CD4-positive, alpha-beta T cell (primary cell): ENCODE measurements at regions not wholly inside any gene's neighbourhood (a gene's known extent, or its start where the extent isn't known, plus 50 kb on each side); places are given as distances from the start of the nearest gene placed in this dataset.
"Not testable (repeated sequence)": the region's sequence is repeated elsewhere in the genome, so short reads cannot be mapped to it uniquely, and the experiment has no call there.

ENCODE experiments used
- ATAC-seq: fragments of 200-7000 bp; cut with Tn5 transposase; one replicate; pipeline ENCODE4 v1.10.0; 2022; ENCODE audit warnings: mild to moderate bottlenecking; ENCODE audit not compliant: poor library complexity
- CTCF ChIA-PET: fragments of 350-600 bp; sonication (Branson Sonifier 250); formaldehyde crosslinking; loops from one replicate; lab custom pipeline; 2021; ENCODE audit warnings: antibody characterized with exemption, inconsistent platforms; lab: Charles Lee
- POLR2A ChIA-PET: fragments of 350-600 bp; sonication (Branson Sonifier 250); formaldehyde crosslinking; loops from one replicate; lab custom pipeline; 2021; ENCODE audit warnings: antibody characterized with exemption, inconsistent platforms; lab: Charles Lee
- DNase-seq, 14 experiments: peaks; one replicate each; pipeline ENCODE4 v3.0.0-alpha.2; 2013 to 2020; ENCODE audit warnings: mixed read lengths in 2 of 14
- H3K27ac ChIP-seq, 2 donors: one replicate each; pipeline versions ENCODE4 v1.5.1 to v1.7.0; 2013; ENCODE audit warnings: low read length in 2 of 2, low read depth in 1 of 2, mild to moderate bottlenecking in 1 of 2
- H3K27me3 ChIP-seq, 2 experiments: 1 replicate in 1 of 2; 2 replicates in 1 of 2; pipeline versions ENCODE4 v1.6.1 to v1.7.0; 2013; ENCODE audit warnings: low read length in 2 of 2, control low read depth in 1 of 2, mild to moderate bottlenecking in 1 of 2, moderate library complexity in 1 of 2; ENCODE audit not compliant: insufficient read depth in 2 of 2, control insufficient read depth in 1 of 2
- H3K36me3 ChIP-seq: one replicate; pipeline ENCODE4 v1.6.1; 2013; ENCODE audit warnings: low read length, control low read depth; ENCODE audit not compliant: insufficient read depth
- H3K4me1 ChIP-seq: one replicate; pipeline ENCODE4 v1.6.1; 2013; ENCODE audit warnings: low read length, control low read depth; ENCODE audit not compliant: insufficient read depth
- H3K4me3 ChIP-seq: one replicate; pipeline ENCODE4 v1.5.1; 2013; ENCODE audit warnings: mild to moderate bottlenecking, low read length, moderate library complexity
- H3K9me3 ChIP-seq, 2 experiments: 1 replicate in 1 of 2; 2 replicates in 1 of 2; pipeline versions ENCODE4 v1.6.1 to v1.7.0; 2013; ENCODE audit warnings: low read length in 2 of 2, mild to moderate bottlenecking in 2 of 2, control low read depth in 1 of 2, moderate library complexity in 1 of 2; ENCODE audit not compliant: control insufficient read depth in 1 of 2, insufficient read depth in 1 of 2
- H3K27ac Mint-ChIP-seq: one replicate; pipeline ENCODE4 v1.8.0; 2020; ENCODE audit warnings: mixed read lengths
- H3K27me3 Mint-ChIP-seq: one replicate; pipeline ENCODE4 v1.8.0; 2021; ENCODE audit warnings: mixed read lengths
- H3K36me3 Mint-ChIP-seq: one replicate; pipeline ENCODE4 v1.8.0; 2021; ENCODE audit warnings: low read depth, mixed read lengths
- H3K4me1 Mint-ChIP-seq: one replicate; pipeline ENCODE4 v1.8.0; 2021; ENCODE audit warnings: low read depth, mixed read lengths
- H3K4me3 Mint-ChIP-seq: one replicate; pipeline ENCODE4 v1.8.0; 2020; ENCODE audit warnings: mild to moderate bottlenecking, mixed read lengths
- H3K9me3 Mint-ChIP-seq: one replicate; pipeline ENCODE4 v1.8.0; 2020; ENCODE audit warnings: mixed read lengths
- intact Hi-C, 2 experiments: fragments of 100-400 bp; cut with DNase I in 1 of 2; cut with micrococcal nuclease in 1 of 2; formaldehyde crosslinking; loops; one replicate each; pipeline versions ENCODE4 v1.15.1 to v1.9.0; 2023 to 2025; cut with DNase I, micrococcal nuclease
- TF ChIP-seq, protein P1 (sequence below): fragments of 200-600 bp; IDR thresholded peaks from one replicate; pipeline ENCODE4 v1.8.0; 2022; ENCODE audit warnings: antibody characterized with exemption, mild to moderate bottlenecking

DNA sequence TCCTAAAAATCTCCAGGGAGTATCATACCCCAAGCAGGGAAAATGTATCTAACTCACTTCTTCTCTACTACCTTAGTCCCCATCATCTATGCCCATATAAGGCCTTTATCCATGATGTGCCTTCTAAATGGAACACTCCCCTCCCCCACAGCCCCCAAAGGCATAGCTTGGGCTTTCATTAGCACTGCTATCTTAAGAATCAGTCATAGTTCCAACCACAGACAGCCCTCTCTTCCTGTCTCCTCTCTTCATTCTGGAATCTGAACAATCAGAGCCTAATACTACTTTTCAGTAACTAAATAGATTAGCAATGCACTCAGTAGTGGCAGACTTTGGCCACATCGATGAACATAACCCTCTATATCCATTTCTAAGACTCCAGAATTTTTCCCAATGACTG is 313.2 kb upstream of the DKK2 start:
- ChIA-PET POLR2A (no interaction called here), CTCF (no interaction called here)
- Mint-ChIP-seq H3K4me3 (no peak overlapping the region), H3K27ac (no peak overlapping the region), H3K27me3 (no peaks in the 10 kb centered on the region), H3K9me3 (no peaks in the 10 kb centered on the region), H3K4me1 (no peaks in the 10 kb centered on the region), H3K36me3 (no peaks in the 10 kb centered on the region)
- DNase-seq (no peak), ATAC-seq (no peak)
- no peaks in the 10 kb centered on the region for H3K9me3 ChIP-seq
- H3K4me3 ChIP-seq, result no peak overlapping the region
- no peaks in the 10 kb centered on the region for H3K27me3 ChIP-seq
- H3K4me1 ChIP-seq, result no peaks in the 10 kb centered on the region
- intact Hi-C loops, result no loop called here
- TF ChIP-seq, protein P1, sequence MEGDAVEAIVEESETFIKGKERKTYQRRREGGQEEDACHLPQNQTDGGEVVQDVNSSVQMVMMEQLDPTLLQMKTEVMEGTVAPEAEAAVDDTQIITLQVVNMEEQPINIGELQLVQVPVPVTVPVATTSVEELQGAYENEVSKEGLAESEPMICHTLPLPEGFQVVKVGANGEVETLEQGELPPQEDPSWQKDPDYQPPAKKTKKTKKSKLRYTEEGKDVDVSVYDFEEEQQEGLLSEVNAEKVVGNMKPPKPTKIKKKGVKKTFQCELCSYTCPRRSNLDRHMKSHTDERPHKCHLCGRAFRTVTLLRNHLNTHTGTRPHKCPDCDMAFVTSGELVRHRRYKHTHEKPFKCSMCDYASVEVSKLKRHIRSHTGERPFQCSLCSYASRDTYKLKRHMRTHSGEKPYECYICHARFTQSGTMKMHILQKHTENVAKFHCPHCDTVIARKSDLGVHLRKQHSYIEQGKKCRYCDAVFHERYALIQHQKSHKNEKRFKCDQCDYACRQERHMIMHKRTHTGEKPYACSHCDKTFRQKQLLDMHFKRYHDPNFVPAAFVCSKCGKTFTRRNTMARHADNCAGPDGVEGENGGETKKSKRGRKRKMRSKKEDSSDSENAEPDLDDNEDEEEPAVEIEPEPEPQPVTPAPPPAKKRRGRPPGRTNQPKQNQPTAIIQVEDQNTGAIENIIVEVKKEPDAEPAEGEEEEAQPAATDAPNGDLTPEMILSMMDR, result no peak
- H3K36me3 ChIP-seq, result no peaks in the 10 kb centered on the region
- H3K27ac ChIP-seq, result no peak overlapping the region

DNA sequence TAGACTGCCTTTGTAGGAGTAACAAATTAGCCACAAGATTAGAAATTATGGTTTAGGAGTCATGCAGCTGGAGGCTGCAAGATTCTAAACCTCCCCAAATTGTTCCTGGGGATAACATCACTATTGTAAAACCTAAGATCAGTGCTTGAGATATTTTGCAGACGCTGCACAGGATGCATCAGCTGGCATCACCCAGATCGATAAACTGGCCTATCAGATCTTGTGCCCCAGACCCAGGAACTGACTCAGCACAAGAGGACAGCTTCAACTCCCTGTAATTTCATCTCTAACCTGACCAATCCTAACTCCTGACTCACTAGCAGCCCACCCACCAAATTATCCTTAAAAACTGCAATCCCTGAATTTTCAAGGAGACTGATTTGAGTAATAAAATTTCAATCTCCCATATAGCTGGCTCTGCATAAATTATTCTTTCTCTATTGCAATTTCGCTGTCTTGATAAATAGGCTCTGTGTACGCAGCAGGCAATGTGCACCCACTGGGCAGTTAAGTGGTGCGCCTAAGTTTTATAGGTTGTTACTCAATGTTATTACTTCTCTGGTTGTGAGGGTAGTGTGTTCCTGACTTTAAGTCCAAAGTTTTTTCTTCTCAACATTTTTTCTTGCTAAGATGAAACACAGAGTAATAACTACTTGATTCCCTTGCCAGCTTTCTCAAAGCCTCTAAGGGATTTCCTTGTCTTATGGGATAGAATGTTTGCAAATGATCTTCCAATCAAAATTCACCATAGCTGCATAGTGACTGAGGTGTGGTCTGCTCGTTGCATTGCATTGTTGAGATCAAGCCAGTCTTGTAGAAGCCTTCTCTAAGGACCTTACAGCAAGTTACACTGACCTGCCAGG is 312.3 kb upstream of the DKK2 start:
- Mint-ChIP-seq H3K4me3 (no peak overlapping the region), H3K36me3 (no peaks in the 10 kb centered on the region), H3K27ac (no peak overlapping the region), H3K27me3 (no peaks in the 10 kb centered on the region), H3K9me3 (no peaks in the 10 kb centered on the region), H3K4me1 (no peaks in the 10 kb centered on the region)
- no peak overlapping the region for H3K4me3 ChIP-seq
- H3K27me3 ChIP-seq, result no peaks in the 10 kb centered on the region
- CTCF ChIA-PET, result no interaction called here
- H3K27ac ChIP-seq, result no peak overlapping the region
- POLR2A ChIA-PET, result no interaction called here
- H3K9me3 ChIP-seq, result no peaks in the 10 kb centered on the region
- TF ChIP-seq, protein P1, result no peak
- no peaks in the 10 kb centered on the region for H3K4me1 ChIP-seq
- ATAC-seq (no peak), DNase-seq (no peak)
- H3K36me3 ChIP-seq, result no peaks in the 10 kb centered on the region
- intact Hi-C loops, result no loop called here

DNA sequence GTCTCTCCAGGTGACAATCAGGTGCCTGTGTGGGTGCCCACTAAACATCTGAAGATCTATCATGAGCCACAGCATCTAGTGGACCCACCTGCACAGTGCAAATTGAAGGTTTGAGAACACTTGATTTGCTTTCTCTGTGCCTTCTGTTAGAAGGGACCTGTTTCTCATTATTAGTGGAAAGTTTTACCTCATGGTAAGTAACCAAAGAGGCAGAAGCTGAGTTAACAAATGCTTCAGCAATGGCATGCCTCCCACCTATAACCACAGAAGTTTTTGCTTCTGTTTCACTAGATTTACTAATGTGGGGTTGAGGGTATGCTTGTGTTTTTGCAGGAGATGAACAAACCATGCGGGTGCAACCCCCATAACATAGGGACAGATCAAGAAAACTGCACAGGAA is 297.4 kb upstream of the DKK2 start:
- intact Hi-C loops, result no loop called here
- peaks cover 0 to 4% of the 10 kb centered on the region in 2 experiments for H3K27me3 ChIP-seq
- Mint-ChIP-seq H3K36me3 (no peaks in the 10 kb centered on the region), H3K27ac (no peak overlapping the region), H3K4me3 (no peak overlapping the region), H3K9me3 (peaks cover 3% of the 10 kb centered on the region), H3K27me3 (peaks cover 14% of the 10 kb centered on the region), H3K4me1 (no peaks in the 10 kb centered on the region)
- POLR2A ChIA-PET, result no interaction called here
- H3K4me3 ChIP-seq, result no peak overlapping the region
- no peaks in the 10 kb centered on the region for H3K36me3 ChIP-seq
- ATAC-seq (no peak), DNase-seq (no peak)
- H3K27ac ChIP-seq, result no peak overlapping the region
- CTCF ChIA-PET, result no interaction called here
- TF ChIP-seq, protein P1, result no peak
- no peaks in the 10 kb centered on the region for H3K4me1 ChIP-seq
- H3K9me3 ChIP-seq, result peaks cover 0 to 4% of the 10 kb centered on the region in 2 experiments

DNA sequence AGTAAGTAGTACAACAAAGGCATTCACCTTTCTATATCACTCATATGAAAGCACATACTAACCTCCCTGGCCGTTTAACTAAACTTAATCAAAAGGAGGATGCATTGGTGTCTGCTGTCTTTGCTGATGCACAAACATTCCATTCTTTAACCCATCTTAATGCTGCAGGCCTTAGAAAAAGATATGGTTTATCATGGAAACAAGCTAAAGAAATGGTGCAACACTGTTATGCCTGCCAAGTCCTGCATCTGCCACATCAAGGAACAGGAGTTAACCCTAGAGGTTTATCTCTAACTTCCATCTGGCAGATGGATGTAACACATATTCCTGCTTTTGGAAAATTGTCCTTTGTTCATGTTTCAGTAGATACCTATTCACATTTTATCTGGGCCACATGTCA is 296.5 kb upstream of the DKK2 start:
- POLR2A ChIA-PET, H3K27ac Mint-ChIP-seq, DNase-seq, H3K9me3 ChIP-seq, H3K27me3 Mint-ChIP-seq, ATAC-seq, H3K4me3 Mint-ChIP-seq, H3K4me1 Mint-ChIP-seq, H3K4me3 ChIP-seq, CTCF ChIA-PET, H3K36me3 ChIP-seq, H3K27me3 ChIP-seq, H3K36me3 Mint-ChIP-seq, H3K9me3 Mint-ChIP-seq, intact Hi-C loops, H3K27ac ChIP-seq, H3K4me1 ChIP-seq: not testable (repeated sequence)
